H1 (cell line): ENCODE measurements at regions not wholly inside any gene's neighbourhood (a gene's known extent, or its start where the extent isn't known, plus 50 kb on each side); places are given as distances from the start of the nearest gene placed in this dataset.

Experiments used
- CTCF ChIA-PET: fragments of 300-600 bp; sonication (Branson Sonifier 250); formaldehyde crosslinking; loops from one replicate; lab custom pipeline; 2021; ENCODE audit not compliant: partially characterized antibody; lab: Charles Lee
- POLR2A ChIA-PET: fragments of 300-600 bp; sonication (Branson Sonifier 250); formaldehyde crosslinking; loops from one replicate; lab custom pipeline; 2021; ENCODE audit warnings: inconsistent platforms; ENCODE audit not compliant: partially characterized antibody; lab: Charles Lee
- DNase-seq, 2 experiments: peaks; one replicate each; pipeline versions ENCODE4 v3.0.0 to v3.0.0-alpha.2; 2010 to 2022; ENCODE audit warnings: low spot score in 2 of 2, low read depth in 1 of 2, mixed read lengths in 1 of 2
- FAIRE-seq: peaks from 2 replicates; lab custom pipeline; 2011; peaks lifted over from hg19 to GRCh38; lab: Jason Lieb, UNC
- H2AFZ ChIP-seq: 2 replicates; pipeline ENCODE4 v1.8.1; 2012; ENCODE audit warnings: low read length, inconsistent platforms
- H2AK5ac ChIP-seq: 2 replicates; pipeline ENCODE4 v1.6.1; 2013; ENCODE audit warnings: low read depth, low read length
- H2BK120ac ChIP-seq: replicated peaks from 2 replicates; pipeline ENCODE3; 2013; ENCODE audit warnings: low read depth, low read length, inconsistent platforms
- H2BK12ac ChIP-seq: 2 replicates; pipeline ENCODE4 v1.6.1; 2013; ENCODE audit warnings: low read depth, low read length
- H2BK15ac ChIP-seq: 2 replicates; pipeline ENCODE4 v1.6.1; 2013; ENCODE audit warnings: low read length
- H2BK20ac ChIP-seq: 2 replicates; pipeline ENCODE4 v1.6.1; 2013; ENCODE audit warnings: low read length
- H2BK5ac ChIP-seq: 2 replicates; pipeline ENCODE4 v1.6.1; 2013; ENCODE audit warnings: low read depth, low read length
- H3K14ac ChIP-seq: 2 replicates; pipeline ENCODE4 v1.6.1; 2013; ENCODE audit warnings: inconsistent platforms; ENCODE audit not compliant: insufficient read length
- H3K18ac ChIP-seq: 2 replicates; pipeline ENCODE4 v1.6.1; 2013; ENCODE audit warnings: low read length; ENCODE audit errors: extremely low read depth
- H3K23ac ChIP-seq: 2 replicates; pipeline ENCODE4 v1.6.1; 2013; ENCODE audit warnings: inconsistent platforms; ENCODE audit not compliant: insufficient read length
- H3K23me2 ChIP-seq: 2 replicates; pipeline ENCODE4 v1.6.1; 2013; ENCODE audit warnings: low read depth, low read length
- H3K27ac ChIP-seq: 2 replicates; pipeline ENCODE4 v1.6.1; 2011; ENCODE audit warnings: low read depth, low read length, inconsistent platforms
- H3K27me3 ChIP-seq, 4 experiments: replicated peaks in 1 of 4; 1 replicate in 1 of 4; 2 replicates in 3 of 4; pipeline versions ENCODE4 v1.6.1 to v1.8.1; 2011 to 2013; ENCODE audit warnings: low read length in 3 of 4, mild to moderate bottlenecking in 3 of 4, inconsistent platforms in 2 of 4, mixed read lengths in 2 of 4, moderate library complexity in 1 of 4; ENCODE audit not compliant: control insufficient read depth in 3 of 4, insufficient read depth in 3 of 4; ENCODE audit errors: extremely low read depth in 1 of 4
- H3K36me3 ChIP-seq, 4 experiments: 2 replicates each; pipeline versions ENCODE4 v1.6.1 to v1.8.1; 2011 to 2013; ENCODE audit warnings: mild to moderate bottlenecking in 4 of 4, low read length in 3 of 4, moderate library complexity in 2 of 4, control low read depth in 1 of 4, inconsistent platforms in 1 of 4; ENCODE audit not compliant: insufficient read depth in 4 of 4, control insufficient read depth in 2 of 4
- H3K4ac ChIP-seq: replicated peaks from 2 replicates; pipeline ENCODE3; 2013; ENCODE audit warnings: low read length, low read depth, mixed read lengths, inconsistent platforms; ENCODE audit not compliant: insufficient read length
- H3K4me1 ChIP-seq, 4 experiments: replicated peaks in 1 of 4; 1 replicate in 1 of 4; 2 replicates in 3 of 4; pipeline versions ENCODE4 v1.6.1 to v1.8.1; 2011 to 2013; ENCODE audit warnings: low read length in 3 of 4, inconsistent platforms in 2 of 4, mixed read lengths in 1 of 4; ENCODE audit not compliant: insufficient read depth in 4 of 4, control insufficient read depth in 3 of 4
- H3K4me2 ChIP-seq, 2 experiments: 2 replicates each; pipeline versions ENCODE4 v1.6.1 to v1.8.1; 2011 to 2013; ENCODE audit warnings: low read depth in 2 of 2, low read length in 2 of 2, control low read depth in 1 of 2, inconsistent platforms in 1 of 2, mild to moderate bottlenecking in 1 of 2; ENCODE audit not compliant: insufficient read depth in 1 of 2
- H3K4me3 ChIP-seq, 4 experiments: fragments of 200-600, 300-600 bp in 1 of 4; sonication (generic), shearing (Covaris generic), sonication (Bioruptor Twin) in 1 of 4; 2 replicates each; pipeline versions ENCODE4 v1.5.1 to v1.8.1; 2011 to 2016; ENCODE audit warnings: low read length in 4 of 4, low read depth in 3 of 4, control low read depth in 2 of 4, inconsistent platforms in 2 of 4, mild to moderate bottlenecking in 2 of 4, mixed read lengths in 1 of 4, moderate library complexity in 1 of 4; ENCODE audit not compliant: insufficient read depth in 2 of 4; ENCODE audit errors: extremely low read depth in 1 of 4
- H3K56ac ChIP-seq: replicated peaks from 2 replicates; pipeline ENCODE3; 2013; ENCODE audit warnings: low read depth, mild to moderate bottlenecking, mixed read lengths, low read length, inconsistent platforms; ENCODE audit not compliant: insufficient read length
- H3K79me1 ChIP-seq: 2 replicates; pipeline ENCODE4 v1.6.1; 2013; ENCODE audit warnings: low read depth, low read length, control low read depth
- H3K79me2 ChIP-seq, 2 experiments: 2 replicates each; pipeline versions ENCODE4 v1.6.1 to v1.8.1; 2012 to 2013; ENCODE audit warnings: low read length in 2 of 2, mild to moderate bottlenecking in 2 of 2, inconsistent platforms in 1 of 2; ENCODE audit not compliant: insufficient read depth in 2 of 2, control insufficient read depth in 1 of 2
- H3K9ac ChIP-seq, 4 experiments: replicated peaks in 1 of 4; 1 replicate in 1 of 4; 2 replicates in 3 of 4; pipeline versions ENCODE4 v1.6.1 to v1.8.1; 2011 to 2013; ENCODE audit warnings: low read depth in 3 of 4, low read length in 3 of 4, control low read depth in 2 of 4, mild to moderate bottlenecking in 2 of 4, moderate library complexity in 2 of 4, inconsistent platforms in 1 of 4; ENCODE audit errors: extremely low read depth in 1 of 4
- H3K9me3 ChIP-seq, 2 experiments: 2 replicates each; pipeline versions ENCODE4 v1.6.1 to v1.8.1; 2012 to 2013; ENCODE audit warnings: mild to moderate bottlenecking in 2 of 2, moderate library complexity in 2 of 2, control low read depth in 1 of 2, inconsistent platforms in 1 of 2, low read depth in 1 of 2, low read length in 1 of 2, mixed read lengths in 1 of 2; ENCODE audit not compliant: insufficient read depth in 2 of 2
- H4K20me1 ChIP-seq, 2 experiments: replicated peaks in 1 of 2; 2 replicates each; pipeline versions ENCODE3 to v1.8.1; 2011 to 2013; ENCODE audit warnings: inconsistent platforms in 2 of 2, low read length in 2 of 2, mild to moderate bottlenecking in 1 of 2; ENCODE audit not compliant: insufficient read depth in 2 of 2, control insufficient read depth in 1 of 2
- H4K5ac ChIP-seq: 2 replicates; pipeline ENCODE4 v1.6.1; 2013; ENCODE audit warnings: low read length, low read depth, mixed read lengths, inconsistent platforms; ENCODE audit not compliant: insufficient read length
- H4K8ac ChIP-seq: 2 replicates; pipeline ENCODE4 v1.8.0; 2013; ENCODE audit warnings: mild to moderate bottlenecking, moderate library complexity, low read length, inconsistent platforms; ENCODE audit not compliant: insufficient read depth; ENCODE audit errors: extremely low read depth
- H4K91ac ChIP-seq: replicated peaks from 2 replicates; pipeline ENCODE3; 2013; ENCODE audit warnings: low read length, mixed read lengths, inconsistent platforms; ENCODE audit not compliant: insufficient read length
- BACH1 ChIP-seq: IDR thresholded peaks from 2 replicates; pipeline ENCODE4 v1.6.1; 2012; ENCODE audit warnings: low read length, improper control_type of control experiment
- CBX8 ChIP-seq: fragments of 300-800, 300-1000 bp; sonication (generic); IDR thresholded peaks from 2 replicates; pipeline ENCODE4 v1.7.1; 2016; ENCODE audit warnings: low read depth, low read length, borderline replicate concordance
- EP300 ChIP-seq, 2 experiments: IDR thresholded peaks; 1 replicate in 1 of 2; 2 replicates in 1 of 2; pipeline ENCODE4 v1.6.1; 2011 to 2012; ENCODE audit warnings: low read depth in 2 of 2, low read length in 2 of 2, mild to moderate bottlenecking in 2 of 2, borderline replicate concordance in 1 of 2, inconsistent platforms in 1 of 2, moderate library complexity in 1 of 2
- WGBS, 2 experiments: shearing (Covaris generic) in 1 of 2; methylation state at CpG; one replicate each; pipeline versions ENCODE4 v1.1.6 to v1.1.7; 2013 to 2015; ENCODE audit warnings: low lambda C conversion rate in 2 of 2, mixed read lengths in 2 of 2, inconsistent platforms in 1 of 2, low coverage in 1 of 2, missing lambda C conversion rate in 1 of 2; ENCODE audit not compliant: insufficient replicate concordance in 2 of 2, insufficient coverage in 1 of 2, insufficient read length in 1 of 2; ENCODE audit errors: extremely low coverage in 1 of 2, missing lambda C conversion rate in 1 of 2; 5-methylcytosine and 5-hydroxymethylcytosine counted together

GRCh38 chr3:125645616-125646015 lies 50.3 kb upstream of the OSBPL11 start:
- no peaks in the 10 kb centered on the region for H3K27me3 ChIP-seq
- no peaks in the 10 kb centered on the region for H3K4me1 ChIP-seq
- CTCF ChIA-PET = no interaction called here
- H4K5ac ChIP-seq = no peak overlapping the region
- no peak overlapping the region for H2BK5ac ChIP-seq
- H3K4me2 ChIP-seq = no peak overlapping the region
- DNase-seq = no peak
- no peak overlapping the region for H3K4me3 ChIP-seq
- no peak overlapping the region for H3K14ac ChIP-seq
- 90% methylated on average over 2 of the region's 2 CpGs; no CpG with 5 or more reads in 1 of the 2 experiments for WGBS, 2 experiments
- H3K18ac ChIP-seq = no peak overlapping the region
- H2BK12ac ChIP-seq = no peak overlapping the region
- no peaks in the 10 kb centered on the region for H3K79me2 ChIP-seq
- no peak overlapping the region for H4K8ac ChIP-seq
- H2BK120ac ChIP-seq = no peak overlapping the region
- POLR2A ChIA-PET = no interaction called here
- no peak overlapping the region for H3K56ac ChIP-seq
- H2BK15ac ChIP-seq = no peak overlapping the region
- H3K79me1 ChIP-seq = no peaks in the 10 kb centered on the region
- FAIRE-seq = no peak
- no peak overlapping the region for H2AK5ac ChIP-seq
- H4K91ac ChIP-seq = no peak overlapping the region
- no peaks in the 10 kb centered on the region for H3K23me2 ChIP-seq
- no peak overlapping the region for H3K9ac ChIP-seq
- H3K36me3 ChIP-seq = no peaks in the 10 kb centered on the region
- no peaks in the 10 kb centered on the region for H3K9me3 ChIP-seq
- H4K20me1 ChIP-seq = no peaks in the 10 kb centered on the region
- H2AFZ ChIP-seq = no peak overlapping the region
- no peak overlapping the region for H3K27ac ChIP-seq
- H3K4ac ChIP-seq = no peak overlapping the region
- H3K23ac ChIP-seq = no peak overlapping the region
- H2BK20ac ChIP-seq = no peak overlapping the region
- TF ChIP-seq BACH1 (no peak), EP300 (IDR thresholded peaks at IDR 0.05; ENCODE audit: borderline replicate concordance in 1 of 2, low read depth in 2 of 2, low read length in 2 of 2) (no peak), CBX8 (no peak)
